Transverse colon (tissue), 4 donors: ENCODE measurements at regions not wholly inside any gene's neighbourhood (a gene's known extent, or its start where the extent isn't known, plus 50 kb on each side); places are given as distances from the start of the nearest gene placed in this dataset.

ENCODE experiments used
- DNase-seq: peaks from one replicate; pipeline ENCODE4 v3.0.0-alpha.2; 2019
- H3K27ac ChIP-seq, 4 donors: fragments of 200-600 bp; sonication (generic); 2 replicates each; pipeline ENCODE4 v1.5.1; 2016 to 2018; ENCODE audit warnings: inconsistent platforms in 4 of 4
- H3K27me3 ChIP-seq: fragments of 200-600 bp; sonication (generic); 2 replicates; pipeline ENCODE4 v1.5.1; 2017; ENCODE audit warnings: inconsistent platforms
- H3K36me3 ChIP-seq, 4 donors: fragments of 200-600 bp; sonication (generic); 2 replicates each; pipeline ENCODE4 v1.5.1; 2017 to 2019; ENCODE audit warnings: inconsistent platforms in 4 of 4
- H3K4me1 ChIP-seq, 4 donors: fragments of 200-600 bp; sonication (generic); 2 replicates each; pipeline ENCODE4 v1.5.1; 2017 to 2020; ENCODE audit warnings: inconsistent platforms in 4 of 4
- H3K4me3 ChIP-seq, 4 donors: fragments of 200-600 bp; sonication (generic); 1 replicate in 1 of 4; 2 replicates in 3 of 4; pipeline versions ENCODE4 v1.5.1 to v1.6.1; 2017 to 2019; ENCODE audit warnings: inconsistent platforms in 4 of 4
- H3K9me3 ChIP-seq, 2 donors: fragments of 200-600 bp; sonication (generic); 2 replicates each; pipeline ENCODE4 v1.5.1; 2017 to 2019; ENCODE audit warnings: inconsistent platforms in 2 of 2
- CTCF ChIP-seq, 5 experiments: fragments of 200-600 bp in 3 of 5; fragments of 450-650 bp in 2 of 5; sonication (generic) in 3 of 5; IDR thresholded peaks; 1 replicate in 2 of 5; 2 replicates in 3 of 5; pipeline ENCODE4 v1.5.1; 2016 to 2017; ENCODE audit warnings: antibody characterized with exemption in 5 of 5, inconsistent platforms in 3 of 5, mild to moderate bottlenecking in 2 of 5, moderate library complexity in 1 of 5
- EP300 ChIP-seq: sonication (generic); formaldehyde crosslinking; IDR thresholded peaks from one replicate; pipeline ENCODE4 v1.6.1; 2017; ENCODE audit warnings: antibody characterized with exemption, low read depth
- POLR2A ChIP-seq: fragments of 450-650 bp; IDR thresholded peaks from one replicate; pipeline ENCODE4 v1.6.1; 2016; ENCODE audit warnings: antibody characterized with exemption, mild to moderate bottlenecking, moderate library complexity
- POLR2AphosphoS5 ChIP-seq, 3 donors: sonication (generic); formaldehyde crosslinking; IDR thresholded peaks; one replicate each; pipeline ENCODE4 v1.6.1; 2016; ENCODE audit warnings: antibody characterized with exemption in 3 of 3
- WGBS, 2 donors: methylation state at CpG; one replicate each; pipeline ENCODE4 v1.1.5; 2018; ENCODE audit warnings: low coverage in 1 of 2; 5-methylcytosine and 5-hydroxymethylcytosine counted together
- in situ Hi-C, 4 donors: fragments of 200-750 bp; cut with MboI; loops; one replicate each; pipeline versions ENCODE4 v1.15.0 to v1.15.1; 2017; ENCODE audit warnings: low sequenced_read_pairs in 3 of 4, low pct_ligation_motif_present in 1 of 4, low pct_unique_long_range_greater_than_20kb in 1 of 4
- intact Hi-C: fragments of 100-400 bp; cut with DNase I; formaldehyde crosslinking; loops from one replicate; pipeline ENCODE4 v1.15.1; 2023; ENCODE audit warnings: low total_unique reads

GRCh38 chr11:115664313-115664712 is 160.1 kb upstream of the CADM1 start:
- intact Hi-C loops, result no loop called here
- TF ChIP-seq EP300, result no peak
- TF ChIP-seq CTCF (IDR thresholded peaks at IDR 0.05), result no peak
- TF ChIP-seq POLR2A, result no peak
- TF ChIP-seq POLR2AphosphoS5 (IDR thresholded peaks at IDR 0.05), result no peak
- peaks cover 0 to 8% (median 4%) of the 10 kb centered on the region in 4 donors for H3K4me1 ChIP-seq
- no peak for DNase-seq
- in situ Hi-C loops, result no loop called here
- H3K9me3 ChIP-seq, result no peaks in the 10 kb centered on the region
- no peak overlapping the region for H3K27ac ChIP-seq
- H3K27me3 ChIP-seq, result peaks cover 26% of the 10 kb centered on the region
- WGBS, 2 donors, result 90 to 95% methylated on average over 3 of the region's 3 CpGs
- no peaks in the 10 kb centered on the region for H3K36me3 ChIP-seq
- H3K4me3 ChIP-seq, result no peak overlapping the region

GRCh38 chr11:115663790-115664189 is 159.6 kb upstream of the CADM1 start:
- no peak for DNase-seq
- intact Hi-C loops (no loop called here), in situ Hi-C loops (no loop called here)
- Histone ChIP-seq H3K27ac (no peak overlapping the region), H3K4me1 (peaks cover 0 to 13% (median 7%) of the 10 kb centered on the region in 4 donors), H3K36me3 (no peaks in the 10 kb centered on the region), H3K4me3 (no peak overlapping the region), H3K9me3 (no peaks in the 10 kb centered on the region), H3K27me3 (peaks cover 31% of the 10 kb centered on the region)
- no peak for TF ChIP-seq CTCF (IDR thresholded peaks at IDR 0.05)
- 84 to 100% methylated on average over 2 to 6 of the region's 6 CpGs for WGBS, 2 donors

GRCh38 chr11:115660030-115660805 is 156.0 kb upstream of the CADM1 start:
- intact Hi-C loops, result no loop called here
- no peak overlapping the region for H3K27ac ChIP-seq
- DNase-seq, result no peak
- 14 to 39% methylated on average over 1 to 30 of the region's 30 CpGs for WGBS, 2 donors
- H3K4me1 ChIP-seq, result peaks cover 0 to 13% (median 7%) of the 10 kb centered on the region in 4 donors
- peaks cover 45% of the 10 kb centered on the region for H3K27me3 ChIP-seq
- no peaks in the 10 kb centered on the region for H3K9me3 ChIP-seq
- H3K4me3 ChIP-seq, result peak overlapping the region in 1 of 4 donors; percentile 37
- in situ Hi-C loops, result no loop called here
- TF ChIP-seq POLR2AphosphoS5 (IDR thresholded peaks at IDR 0.05) (no peak), CTCF (IDR thresholded peaks at IDR 0.05) (no peak), EP300 (no peak), POLR2A (no peak)
- H3K36me3 ChIP-seq, result no peaks in the 10 kb centered on the region

GRCh38 chr11:115659061-115659963 is 155.1 kb upstream of the CADM1 start:
- H3K36me3 ChIP-seq, result no peaks in the 10 kb centered on the region
- no peak overlapping the region for H3K27ac ChIP-seq
- intact Hi-C loops (no loop called here), in situ Hi-C loops (no loop called here)
- peaks cover 0 to 13% (median 7%) of the 10 kb centered on the region in 4 donors for H3K4me1 ChIP-seq
- peaks cover 45% of the 10 kb centered on the region for H3K27me3 ChIP-seq
- WGBS, 2 donors, result 51% methylated on average over 34 of the region's 60 CpGs; no CpG with 5 or more reads in 1 of the 2 donors
- no peak for DNase-seq
- H3K9me3 ChIP-seq, result no peaks in the 10 kb centered on the region
- peak overlapping the region in 3 of 4 donors; percentile 2 to 37 (median 25) for H3K4me3 ChIP-seq
- no peak for TF ChIP-seq POLR2AphosphoS5 (IDR thresholded peaks at IDR 0.05)
- no peak for TF ChIP-seq EP300
- no peak for TF ChIP-seq CTCF (IDR thresholded peaks at IDR 0.05)
- TF ChIP-seq POLR2A, result no peak
